ENCODE measurements at regions not wholly inside any gene's neighbourhood (a gene's known extent, or its start where the extent isn't known, plus 50 kb on each side); places are given as distances from the start of the nearest gene placed in this dataset.
A peak's percentile ranks its signal among the peaks of the same experiment; 100 is the strongest.

DNA sequence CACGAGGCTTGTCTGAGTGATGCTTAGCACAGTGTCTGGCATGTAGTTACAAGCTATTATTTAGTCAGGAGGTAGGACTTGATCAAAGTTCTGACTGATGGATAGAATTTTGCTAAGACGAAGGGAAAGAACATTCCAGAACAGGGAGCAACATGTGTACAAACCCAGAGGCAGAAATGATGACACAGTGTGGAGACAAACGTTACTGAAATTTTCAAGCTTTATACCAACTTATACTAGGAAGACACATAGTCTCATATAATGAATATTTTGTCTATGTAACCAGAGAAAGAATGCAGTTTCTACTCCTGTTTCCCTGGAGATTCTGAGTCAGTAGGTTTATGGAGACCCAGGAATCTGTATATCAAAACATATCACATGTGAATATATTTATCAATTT is 123.4 kb downstream of the FAM124B start:
- Histone ChIP-seq H3K36me3 (no peaks in the 10 kb centered on the region), H3K4me3 (no peak overlapping the region), H3K27me3 (no peaks in the 10 kb centered on the region), H3K27ac (no peak overlapping the region), H3K9me3 (no peaks in the 10 kb centered on the region), H3K4me1 (no peaks in the 10 kb centered on the region)
- WGBS, 2 donors (ENCODE audit: low coverage in 1 of 2), result 43 to 58% methylated on average over 2 of the region's 3 CpGs
- no peak for ATAC-seq
- TF ChIP-seq, protein P1, sequence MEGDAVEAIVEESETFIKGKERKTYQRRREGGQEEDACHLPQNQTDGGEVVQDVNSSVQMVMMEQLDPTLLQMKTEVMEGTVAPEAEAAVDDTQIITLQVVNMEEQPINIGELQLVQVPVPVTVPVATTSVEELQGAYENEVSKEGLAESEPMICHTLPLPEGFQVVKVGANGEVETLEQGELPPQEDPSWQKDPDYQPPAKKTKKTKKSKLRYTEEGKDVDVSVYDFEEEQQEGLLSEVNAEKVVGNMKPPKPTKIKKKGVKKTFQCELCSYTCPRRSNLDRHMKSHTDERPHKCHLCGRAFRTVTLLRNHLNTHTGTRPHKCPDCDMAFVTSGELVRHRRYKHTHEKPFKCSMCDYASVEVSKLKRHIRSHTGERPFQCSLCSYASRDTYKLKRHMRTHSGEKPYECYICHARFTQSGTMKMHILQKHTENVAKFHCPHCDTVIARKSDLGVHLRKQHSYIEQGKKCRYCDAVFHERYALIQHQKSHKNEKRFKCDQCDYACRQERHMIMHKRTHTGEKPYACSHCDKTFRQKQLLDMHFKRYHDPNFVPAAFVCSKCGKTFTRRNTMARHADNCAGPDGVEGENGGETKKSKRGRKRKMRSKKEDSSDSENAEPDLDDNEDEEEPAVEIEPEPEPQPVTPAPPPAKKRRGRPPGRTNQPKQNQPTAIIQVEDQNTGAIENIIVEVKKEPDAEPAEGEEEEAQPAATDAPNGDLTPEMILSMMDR (IDR thresholded peaks at IDR 0.05), result no peak
- TF ChIP-seq POLR2A (IDR thresholded peaks at IDR 0.05) (no peak), EP300 (IDR thresholded peaks at IDR 0.05) (no peak), POLR2AphosphoS5 (IDR thresholded peaks at IDR 0.05) (no peak)

DNA sequence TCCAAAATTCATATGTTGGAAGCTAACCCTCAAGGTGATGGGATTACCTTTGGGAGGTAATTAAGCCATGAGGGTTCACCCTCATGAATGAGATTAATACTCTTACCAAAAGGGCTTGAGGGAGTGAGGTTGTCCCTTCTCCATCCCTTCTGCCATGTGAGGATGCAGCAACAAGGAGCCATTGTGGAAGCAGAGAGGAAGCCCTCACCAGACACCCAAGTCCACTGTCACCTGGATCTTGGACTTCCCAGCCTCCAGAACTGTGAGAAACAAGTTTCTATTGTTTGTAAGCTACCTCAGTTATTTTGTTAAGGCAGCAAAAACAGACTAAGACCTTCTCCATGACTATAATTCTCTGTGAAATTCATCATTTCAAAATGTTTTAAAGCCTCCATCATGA is 125.7 kb downstream of the FAM124B start:
- Histone ChIP-seq H3K27ac (no peak overlapping the region), H3K36me3 (no peaks in the 10 kb centered on the region), H3K4me3 (no peak overlapping the region), H3K9me3 (no peaks in the 10 kb centered on the region), H3K4me1 (no peaks in the 10 kb centered on the region), H3K27me3 (no peaks in the 10 kb centered on the region)
- no peak for ATAC-seq
- TF ChIP-seq, protein P1 (IDR thresholded peaks at IDR 0.05), result no peak
- TF ChIP-seq POLR2A (IDR thresholded peaks at IDR 0.05) (no peak), EP300 (IDR thresholded peaks at IDR 0.05) (no peak), POLR2AphosphoS5 (IDR thresholded peaks at IDR 0.05) (no peak)

DNA sequence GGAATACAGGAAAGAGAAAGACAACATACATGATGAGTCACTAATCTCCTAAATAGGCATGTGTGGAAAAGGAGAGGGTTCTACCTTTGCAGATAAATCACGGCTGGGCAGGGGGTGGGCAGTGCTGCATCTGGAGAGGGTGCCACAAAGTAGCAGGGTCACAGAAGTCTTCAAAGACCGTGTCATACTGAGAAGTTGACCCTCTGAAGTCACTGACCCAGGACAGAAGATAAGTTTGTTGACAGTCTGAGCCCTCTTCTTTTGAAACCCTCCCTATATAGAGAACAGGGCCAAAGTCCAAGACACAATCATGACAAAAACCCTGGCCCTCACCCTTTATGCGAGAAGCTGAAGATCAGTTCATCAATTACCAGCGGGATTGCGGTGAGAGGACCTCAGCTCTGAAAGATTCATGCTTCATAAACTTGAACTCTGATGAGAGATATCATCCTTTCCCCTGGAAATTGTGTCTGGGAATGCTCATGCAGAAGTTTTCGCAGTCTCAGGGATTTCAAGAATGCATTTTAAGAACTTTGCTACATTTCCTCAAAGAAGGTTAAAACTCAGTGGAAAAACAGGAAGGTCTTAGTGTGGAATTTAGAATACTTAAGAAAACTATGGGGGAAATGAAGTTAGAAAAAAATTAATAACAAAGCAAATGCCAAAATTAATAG is 129.5 kb downstream of the FAM124B start:
- peaks cover 0 to 9% (median 0%) of the 10 kb centered on the region in 3 donors for H3K4me1 ChIP-seq
- no peaks in the 10 kb centered on the region for H3K9me3 ChIP-seq
- H3K36me3 ChIP-seq, result no peaks in the 10 kb centered on the region
- TF ChIP-seq, protein P1 (IDR thresholded peaks at IDR 0.05), result no peak
- no peak for TF ChIP-seq EP300 (IDR thresholded peaks at IDR 0.05)
- H3K27me3 ChIP-seq, result no peaks in the 10 kb centered on the region
- H3K4me3 ChIP-seq, result no peak overlapping the region
- H3K27ac ChIP-seq, result no peak overlapping the region
- 80 to 86% methylated on average over 6 of the region's 6 CpGs for WGBS, 2 donors (ENCODE audit: low coverage in 1 of 2)
- no peak for ATAC-seq

DNA sequence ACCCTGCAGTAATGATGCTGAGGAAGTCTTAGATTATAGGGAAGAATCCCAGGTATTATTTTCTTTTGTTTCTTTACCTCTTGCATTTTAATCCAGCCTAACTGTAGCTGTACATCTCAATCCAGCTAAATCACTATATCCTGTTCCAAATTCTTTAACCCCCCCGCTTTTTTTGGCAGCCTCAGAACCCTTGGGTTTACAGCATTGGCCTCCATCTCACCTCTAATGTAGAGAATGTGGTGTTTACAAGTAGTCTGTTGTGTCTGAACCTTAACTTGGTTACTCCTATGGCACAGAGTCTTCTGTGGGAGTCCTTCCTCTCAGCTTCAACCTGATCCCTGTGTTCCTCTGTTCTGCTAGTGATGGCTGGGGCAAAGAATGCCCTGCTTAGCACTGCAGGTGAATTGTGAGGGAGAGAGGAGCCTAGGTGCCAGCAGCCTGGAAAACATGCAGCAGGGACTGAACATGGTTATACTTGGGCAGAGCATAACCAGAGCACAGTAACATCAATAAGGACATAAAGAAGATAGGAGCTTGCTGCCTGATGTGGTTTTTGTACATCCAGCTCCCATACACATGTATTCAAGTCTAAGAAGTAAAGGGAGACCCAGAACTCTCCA is 130.2 kb downstream of the FAM124B start:
- Histone ChIP-seq H3K27me3 (no peaks in the 10 kb centered on the region), H3K4me3 (no peak overlapping the region), H3K9me3 (no peaks in the 10 kb centered on the region), H3K36me3 (no peaks in the 10 kb centered on the region), H3K27ac (no peak overlapping the region), H3K4me1 (peaks cover 0 to 9% (median 0%) of the 10 kb centered on the region in 3 donors)
- no peak for TF ChIP-seq POLR2AphosphoS5 (IDR thresholded peaks at IDR 0.05)
- ATAC-seq, result no peak
- WGBS, 2 donors (ENCODE audit: low coverage in 1 of 2), result 73% methylated on average over 1 of the region's 1 CpG; no CpG with 5 or more reads in 1 of the 2 donors

DNA sequence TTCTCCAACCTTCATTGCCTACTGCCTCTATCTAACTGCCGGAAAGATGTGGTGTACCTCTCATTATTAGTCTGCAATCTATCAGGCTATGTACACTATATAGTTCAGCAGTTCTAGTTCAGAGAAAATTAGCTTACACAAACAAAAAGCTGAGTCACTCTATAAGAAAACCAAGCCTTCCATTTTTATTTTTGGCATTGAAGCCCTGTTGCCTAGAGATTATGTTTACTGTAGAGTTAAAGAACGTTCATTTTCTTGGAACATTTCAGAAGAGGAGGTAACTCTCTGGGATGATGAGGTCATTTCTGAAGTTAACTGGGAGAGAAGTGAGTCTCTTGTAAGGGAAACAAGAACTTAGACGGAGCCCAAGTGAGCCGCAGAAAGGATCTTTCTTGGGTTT is 133.5 kb downstream of the FAM124B start:
- Histone ChIP-seq H3K27me3 (no peaks in the 10 kb centered on the region), H3K27ac (peak overlapping the region in 1 of 4 donors; percentile 54), H3K4me1 (peaks cover 0 to 16% (median 0%) of the 10 kb centered on the region in 3 donors), H3K9me3 (no peaks in the 10 kb centered on the region), H3K4me3 (no peak overlapping the region), H3K36me3 (no peaks in the 10 kb centered on the region)
- peak; percentile 46 for ATAC-seq
- 8 to 21% methylated on average over 4 of the region's 4 CpGs for WGBS, 2 donors (ENCODE audit: low coverage in 1 of 2)
- TF ChIP-seq POLR2AphosphoS5 (IDR thresholded peaks at IDR 0.05), result no peak
- no peak for TF ChIP-seq POLR2A (IDR thresholded peaks at IDR 0.05)
- TF ChIP-seq, protein P1 (IDR thresholded peaks at IDR 0.05), result no peak
- TF ChIP-seq EP300 (IDR thresholded peaks at IDR 0.05), result no peak

Data from gastroesophageal sphincter (tissue), 4 donors.